Suprapubic skin (tissue), 4 donors: ENCODE measurements at regions not wholly inside any gene's neighbourhood (a gene's known extent, or its start where the extent isn't known, plus 50 kb on each side); places are given as distances from the start of the nearest gene placed in this dataset.

ENCODE experiments used
- DNase-seq, 2 donors: peaks; one replicate each; pipeline ENCODE4 v3.0.0-alpha.2; 2019; ENCODE audit warnings: low spot score in 2 of 2
- H3K27ac ChIP-seq: fragments of 200-600 bp; sonication (generic); one replicate; pipeline ENCODE4 v1.5.1; 2019
- H3K27me3 ChIP-seq: fragments of 200-600 bp; sonication (generic); one replicate; pipeline ENCODE4 v1.5.1; 2019
- H3K36me3 ChIP-seq: fragments of 200-600 bp; sonication (generic); one replicate; pipeline ENCODE4 v1.5.1; 2019
- H3K4me1 ChIP-seq: fragments of 200-600 bp; sonication (generic); one replicate; pipeline ENCODE4 v1.5.1; 2019
- H3K4me3 ChIP-seq: fragments of 200-600 bp; sonication (generic); one replicate; pipeline ENCODE4 v1.5.1; 2019; ENCODE audit warnings: mild to moderate bottlenecking
- H3K9me3 ChIP-seq: fragments of 200-600 bp; sonication (generic); one replicate; pipeline ENCODE4 v1.5.1; 2019
- EP300 ChIP-seq: sonication (generic); formaldehyde crosslinking; IDR thresholded peaks from one replicate; pipeline ENCODE4 v1.6.1; 2017; ENCODE audit warnings: antibody characterized with exemption
- POLR2A ChIP-seq, 2 donors: fragments of 450-650 bp; IDR thresholded peaks; one replicate each; pipeline ENCODE4 v1.6.1; 2017; ENCODE audit warnings: antibody characterized with exemption in 2 of 2, mild to moderate bottlenecking in 2 of 2, moderate library complexity in 2 of 2
- POLR2AphosphoS5 ChIP-seq, 3 donors: sonication (generic); formaldehyde crosslinking; IDR thresholded peaks; one replicate each; pipeline ENCODE4 v1.6.1; 2017; ENCODE audit warnings: antibody characterized with exemption in 3 of 3
- whole genome bisulfite sequencing: methylation state at CpG from one replicate; pipeline ENCODE4 v1.1.5; 2018; 5-methylcytosine and 5-hydroxymethylcytosine counted together
- TF ChIP-seq, protein P1 (sequence below), 2 donors: fragments of 200-600 bp in 1 of 2; fragments of 450-650 bp in 1 of 2; sonication (generic) in 1 of 2; IDR thresholded peaks; one replicate each; pipeline ENCODE4 v1.5.1; 2016 to 2019; ENCODE audit warnings: antibody characterized with exemption in 2 of 2, mild to moderate bottlenecking in 1 of 2, moderate library complexity in 1 of 2

DNA sequence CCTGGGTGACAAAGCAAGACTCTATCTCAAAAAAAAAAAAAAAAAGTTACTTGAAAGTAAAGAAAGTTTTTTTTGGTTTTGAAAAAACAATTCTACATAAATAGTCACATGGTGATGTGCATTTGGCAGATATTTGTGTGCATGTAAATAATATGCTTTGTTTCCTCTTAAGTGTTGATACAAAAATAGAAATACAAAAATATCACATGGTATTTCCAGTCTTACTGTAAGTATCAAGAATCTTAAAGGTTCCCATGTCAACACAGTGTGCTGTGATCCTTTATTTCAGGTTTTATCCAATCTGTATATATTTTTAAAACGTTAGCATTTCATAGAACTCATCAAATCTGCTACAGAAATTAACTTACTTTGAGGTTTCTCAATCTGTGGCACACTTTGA, 521.9 kb downstream of the TLE4 start:
- Histone ChIP-seq H3K27ac (no peak overlapping the region), H3K4me1 (no peaks in the 10 kb centered on the region), H3K27me3 (no peaks in the 10 kb centered on the region), H3K36me3 (no peaks in the 10 kb centered on the region), H3K4me3 (no peak overlapping the region), H3K9me3 (no peaks in the 10 kb centered on the region)
- DNase-seq: no peak
- TF ChIP-seq, protein P1, sequence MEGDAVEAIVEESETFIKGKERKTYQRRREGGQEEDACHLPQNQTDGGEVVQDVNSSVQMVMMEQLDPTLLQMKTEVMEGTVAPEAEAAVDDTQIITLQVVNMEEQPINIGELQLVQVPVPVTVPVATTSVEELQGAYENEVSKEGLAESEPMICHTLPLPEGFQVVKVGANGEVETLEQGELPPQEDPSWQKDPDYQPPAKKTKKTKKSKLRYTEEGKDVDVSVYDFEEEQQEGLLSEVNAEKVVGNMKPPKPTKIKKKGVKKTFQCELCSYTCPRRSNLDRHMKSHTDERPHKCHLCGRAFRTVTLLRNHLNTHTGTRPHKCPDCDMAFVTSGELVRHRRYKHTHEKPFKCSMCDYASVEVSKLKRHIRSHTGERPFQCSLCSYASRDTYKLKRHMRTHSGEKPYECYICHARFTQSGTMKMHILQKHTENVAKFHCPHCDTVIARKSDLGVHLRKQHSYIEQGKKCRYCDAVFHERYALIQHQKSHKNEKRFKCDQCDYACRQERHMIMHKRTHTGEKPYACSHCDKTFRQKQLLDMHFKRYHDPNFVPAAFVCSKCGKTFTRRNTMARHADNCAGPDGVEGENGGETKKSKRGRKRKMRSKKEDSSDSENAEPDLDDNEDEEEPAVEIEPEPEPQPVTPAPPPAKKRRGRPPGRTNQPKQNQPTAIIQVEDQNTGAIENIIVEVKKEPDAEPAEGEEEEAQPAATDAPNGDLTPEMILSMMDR (IDR thresholded peaks at IDR 0.05): no peak
- WGBS: 59% methylated on average over 1 of the region's 1 CpG

DNA sequence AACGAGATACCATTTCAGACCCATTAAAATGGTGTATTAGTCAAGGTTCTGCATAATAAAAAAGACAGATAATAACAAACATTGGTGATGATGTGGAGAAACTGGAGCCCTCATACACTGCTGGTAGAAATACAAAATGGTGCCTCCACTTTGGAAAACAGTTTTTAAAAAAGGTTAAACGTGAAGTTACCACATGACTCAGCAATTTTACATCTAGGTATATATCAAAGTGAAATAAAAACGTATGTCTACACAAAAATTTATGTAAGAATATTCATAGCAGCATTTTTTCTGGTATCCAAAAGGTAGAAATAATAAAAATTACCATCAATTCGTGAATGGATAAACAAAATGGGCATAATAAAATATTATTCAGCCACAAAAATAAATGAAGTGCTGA, 519.8 kb downstream of the TLE4 start:
- Histone ChIP-seq H3K36me3 (no peaks in the 10 kb centered on the region), H3K27me3 (no peaks in the 10 kb centered on the region), H3K4me3 (no peak overlapping the region), H3K4me1 (no peaks in the 10 kb centered on the region), H3K27ac (no peak overlapping the region), H3K9me3 (no peaks in the 10 kb centered on the region)
- DNase-seq: no peak
- WGBS: 63% methylated on average over 4 of the region's 4 CpGs
- no peak for TF ChIP-seq EP300
- no peak for TF ChIP-seq POLR2A (IDR thresholded peaks at IDR 0.05)
- TF ChIP-seq POLR2AphosphoS5 (IDR thresholded peaks at IDR 0.05): no peak
- TF ChIP-seq, protein P1 (IDR thresholded peaks at IDR 0.05): no peak

- WGBS: 86% methylated on average over 8 of the region's 8 CpGs
- H3K27ac ChIP-seq: no peak overlapping the region
- no peak for TF ChIP-seq POLR2A (IDR thresholded peaks at IDR 0.05)
- no peak for TF ChIP-seq POLR2AphosphoS5 (IDR thresholded peaks at IDR 0.05)
- TF ChIP-seq, protein P1 (IDR thresholded peaks at IDR 0.05): no peak
- TF ChIP-seq EP300: no peak
- H3K4me1 ChIP-seq: no peaks in the 10 kb centered on the region
- no peak for DNase-seq
- no peaks in the 10 kb centered on the region for H3K9me3 ChIP-seq
- H3K27me3 ChIP-seq: no peaks in the 10 kb centered on the region
- H3K4me3 ChIP-seq: no peak overlapping the region
- H3K36me3 ChIP-seq: no peaks in the 10 kb centered on the region
Measured at GRCh38 chr9:80090317-80090716, 518.6 kb downstream of the TLE4 start.

GRCh38 chr9:80086822-80087345, 515.1 kb downstream of the TLE4 start:
- H3K27ac ChIP-seq: no peak overlapping the region
- H3K27me3 ChIP-seq: no peaks in the 10 kb centered on the region
- no peaks in the 10 kb centered on the region for H3K4me1 ChIP-seq
- TF ChIP-seq EP300 (no peak), POLR2A (IDR thresholded peaks at IDR 0.05) (no peak), POLR2AphosphoS5 (IDR thresholded peaks at IDR 0.05) (no peak)
- TF ChIP-seq, protein P1 (IDR thresholded peaks at IDR 0.05): no peak
- no peak overlapping the region for H3K4me3 ChIP-seq
- WGBS: 73% methylated on average over 2 of the region's 2 CpGs
- no peaks in the 10 kb centered on the region for H3K9me3 ChIP-seq
- DNase-seq: no peak
- H3K36me3 ChIP-seq: no peaks in the 10 kb centered on the region

DNA sequence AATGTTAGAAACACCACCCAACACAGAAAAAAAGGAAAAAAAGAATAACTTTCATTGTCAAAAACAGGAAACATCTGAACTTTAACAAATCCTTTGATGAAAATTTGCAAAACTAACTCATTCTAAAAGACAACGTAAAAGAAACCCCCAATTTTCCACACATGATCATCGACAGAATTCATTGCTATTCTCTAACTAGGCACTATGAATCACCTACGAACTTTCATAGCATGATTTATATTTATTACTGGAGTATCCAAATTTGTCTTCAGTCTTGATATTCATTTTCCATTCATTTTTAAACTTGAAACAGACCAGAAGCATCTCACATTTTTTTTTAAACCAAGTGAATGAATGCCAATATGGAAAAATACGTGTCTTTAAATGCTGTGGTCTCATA, 514.6 kb downstream of the TLE4 start:
- no peaks in the 10 kb centered on the region for H3K4me1 ChIP-seq
- WGBS: 54% methylated on average over 4 of the region's 4 CpGs
- no peak for TF ChIP-seq POLR2AphosphoS5 (IDR thresholded peaks at IDR 0.05)
- TF ChIP-seq, protein P1 (IDR thresholded peaks at IDR 0.05): no peak
- TF ChIP-seq POLR2A (IDR thresholded peaks at IDR 0.05): no peak
- no peak for TF ChIP-seq EP300

More for the DNA sequence above, 514.6 kb downstream of the TLE4 start:
- no peaks in the 10 kb centered on the region for H3K9me3 ChIP-seq
- no peaks in the 10 kb centered on the region for H3K36me3 ChIP-seq
- DNase-seq: no peak
- no peak overlapping the region for H3K4me3 ChIP-seq
- H3K27me3 ChIP-seq: no peaks in the 10 kb centered on the region
- H3K27ac ChIP-seq: no peak overlapping the region
